CD4-positive, alpha-beta T cell treated with Interferon alpha-2 for 1 hour (primary cell): ENCODE measurements at regions not wholly inside any gene's neighbourhood (a gene's known extent, or its start where the extent isn't known, plus 50 kb on each side); places are given as distances from the start of the nearest gene placed in this dataset.

Source experiments
- DNase-seq, 2 donors: peaks; one replicate each; pipeline ENCODE4 v3.0.0-alpha.2; 2020 to 2022

- DNase-seq: no peak
These were observed 476.8 kb downstream of the MBD2 start for GRCh38 chr18:53747663-53748160.

- DNase-seq: no peak
These were observed 477.3 kb downstream of the MBD2 start for GRCh38 chr18:53747210-53747609.

- no peak for DNase-seq
These were observed 478.5 kb downstream of the MBD2 start for GRCh38 chr18:53745986-53746385.

GRCh38 chr18:53745224-53745967, 479.1 kb downstream of the MBD2 start:
- no peak for DNase-seq

- DNase-seq: no peak
These were observed 484.8 kb downstream of the MBD2 start for GRCh38 chr18:53739700-53740099.

- DNase-seq: no peak
These were observed 488.9 kb downstream of the MBD2 start for GRCh38 chr18:53735526-53735925.

- DNase-seq: no peak
These were observed 509.1 kb downstream of the MBD2 start for GRCh38 chr18:53715243-53715853.

- no peak for DNase-seq
These were observed 514.4 kb downstream of the MBD2 start for GRCh38 chr18:53710080-53710479.

- DNase-seq: no peak
These were observed 522.0 kb downstream of the MBD2 start for GRCh38 chr18:53702480-53702879.

- DNase-seq: no peak
These were observed 522.8 kb downstream of the MBD2 start for GRCh38 chr18:53701697-53702096.

- no peak for DNase-seq
These were observed 525.6 kb downstream of the MBD2 start for GRCh38 chr18:53698907-53699306.

- DNase-seq: no peak
These were observed 534.6 kb downstream of the MBD2 start for GRCh38 chr18:53689886-53690285.

GRCh38 chr18:53686965-53687364, 537.5 kb downstream of the MBD2 start:
- DNase-seq: no peak

GRCh38 chr18:53682796-53683195, 541.7 kb downstream of the MBD2 start:
- DNase-seq: no peak

GRCh38 chr18:53677480-53677879, 547.0 kb downstream of the MBD2 start:
- DNase-seq: no peak

GRCh38 chr18:53665701-53666100, 558.8 kb downstream of the MBD2 start:
- no peak for DNase-seq

- no peak for DNase-seq
These were observed 559.9 kb downstream of the MBD2 start for GRCh38 chr18:53664575-53664974.

- DNase-seq: no peak
These were observed 564.2 kb downstream of the MBD2 start for GRCh38 chr18:53660306-53660705.

- no peak for DNase-seq
These were observed 567.2 kb downstream of the MBD2 start for GRCh38 chr18:53657257-53657656.

- DNase-seq: no peak
These were observed 574.8 kb downstream of the MBD2 start for GRCh38 chr18:53649621-53650020.

- no peak for DNase-seq
These were observed 579.5 kb downstream of the MBD2 start for GRCh38 chr18:53644799-53645471.

- no peak for DNase-seq
These were observed 584.8 kb downstream of the MBD2 start for GRCh38 chr18:53639687-53640086.

GRCh38 chr18:53629337-53629736, 595.1 kb downstream of the MBD2 start:
- DNase-seq: no peak

GRCh38 chr18:53625997-53626599, 598.4 kb downstream of the MBD2 start:
- no peak for DNase-seq
